ENCODE measurements at regions not wholly inside any gene's neighbourhood (a gene's known extent, or its start where the extent isn't known, plus 50 kb on each side); places are given as distances from the start of the nearest gene placed in this dataset.

DNA sequence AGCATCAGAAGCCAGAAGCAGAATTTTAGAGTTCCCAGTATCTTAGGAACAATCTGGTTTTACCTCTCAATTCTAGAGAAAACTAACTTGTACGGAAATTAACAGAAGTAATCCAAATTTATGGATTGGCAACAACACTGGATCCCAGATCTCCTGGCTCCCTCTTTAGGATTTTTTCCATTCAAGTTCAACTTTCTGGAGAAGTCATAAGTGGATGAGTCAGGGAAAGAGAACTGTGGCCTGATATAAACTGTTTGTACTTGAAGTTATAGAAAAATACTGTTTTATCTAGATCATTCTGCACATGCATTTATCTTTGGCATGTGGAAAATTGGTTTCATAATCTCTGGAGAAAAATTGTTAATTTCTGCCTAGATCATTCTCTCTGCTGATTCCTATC is 380.4 kb downstream of the PCDH7 start:
- Histone ChIP-seq H3K4me2 (ENCODE audit: insufficient read depth, insufficient read length, low read length) (no peak overlapping the region), H3K14ac (ENCODE audit: insufficient read depth, low read length) (no peak overlapping the region), H3K23me2 (ENCODE audit: insufficient read length, low read depth, low read length, poor library complexity, severe bottlenecking) (no peaks in the 10 kb centered on the region), H3K4me1 (ENCODE audit: insufficient read depth, low read length) (no peaks in the 10 kb centered on the region), H3K9ac (ENCODE audit: extremely low read depth, insufficient read length, low read length) (no peak overlapping the region), H3K27ac (ENCODE audit: insufficient read length, low read depth, low read length) (no peak overlapping the region), H3T11ph (ENCODE audit: low read length) (no peak overlapping the region), H2BK120ac (ENCODE audit: low read depth, low read length, poor library complexity, severe bottlenecking) (no peak overlapping the region), H3K18ac (ENCODE audit: insufficient read length, low read depth, low read length) (no peak overlapping the region), H4K20me1 (ENCODE audit: control insufficient read depth, insufficient read depth, insufficient read length) (no peaks in the 10 kb centered on the region), H3K27me3 (ENCODE audit: insufficient read depth, low read length) (no peaks in the 10 kb centered on the region), H2AK5ac (ENCODE audit: insufficient read length, low read length) (no peak overlapping the region), H2BK12ac (ENCODE audit: insufficient read length, low read depth, low read length) (no peak overlapping the region), H2BK15ac (ENCODE audit: low read depth, low read length) (no peak overlapping the region), H3K23ac (ENCODE audit: insufficient read length, low read depth, low read length) (no peak overlapping the region), H2AFZ (ENCODE audit: low read length) (no peak overlapping the region), H3K56ac (ENCODE audit: insufficient read length, low read depth, low read length) (no peak overlapping the region), H2BK20ac (ENCODE audit: low read depth, low read length, poor library complexity, severe bottlenecking) (no peak overlapping the region), H3K79me1 (ENCODE audit: insufficient read depth, low read depth, low read length, poor library complexity, severe bottlenecking) (no peaks in the 10 kb centered on the region), H2BK5ac (ENCODE audit: insufficient read length, low read length) (no peak overlapping the region), H4K91ac (ENCODE audit: insufficient read length, low read depth, low read length) (no peak overlapping the region), H3K4ac (ENCODE audit: low read depth, low read length) (no peak overlapping the region), H4K8ac (replicated peaks; ENCODE audit: insufficient read length, low read depth, low read length) (no peak overlapping the region), H3K9me3 (ENCODE audit: control insufficient read depth, low read depth, low read length) (no peaks in the 10 kb centered on the region), H3K79me2 (ENCODE audit: insufficient read depth, low read length) (no peaks in the 10 kb centered on the region), H4K5ac (ENCODE audit: insufficient read length, low read depth, low read length) (no peak overlapping the region)
- TF ChIP-seq, protein P1, sequence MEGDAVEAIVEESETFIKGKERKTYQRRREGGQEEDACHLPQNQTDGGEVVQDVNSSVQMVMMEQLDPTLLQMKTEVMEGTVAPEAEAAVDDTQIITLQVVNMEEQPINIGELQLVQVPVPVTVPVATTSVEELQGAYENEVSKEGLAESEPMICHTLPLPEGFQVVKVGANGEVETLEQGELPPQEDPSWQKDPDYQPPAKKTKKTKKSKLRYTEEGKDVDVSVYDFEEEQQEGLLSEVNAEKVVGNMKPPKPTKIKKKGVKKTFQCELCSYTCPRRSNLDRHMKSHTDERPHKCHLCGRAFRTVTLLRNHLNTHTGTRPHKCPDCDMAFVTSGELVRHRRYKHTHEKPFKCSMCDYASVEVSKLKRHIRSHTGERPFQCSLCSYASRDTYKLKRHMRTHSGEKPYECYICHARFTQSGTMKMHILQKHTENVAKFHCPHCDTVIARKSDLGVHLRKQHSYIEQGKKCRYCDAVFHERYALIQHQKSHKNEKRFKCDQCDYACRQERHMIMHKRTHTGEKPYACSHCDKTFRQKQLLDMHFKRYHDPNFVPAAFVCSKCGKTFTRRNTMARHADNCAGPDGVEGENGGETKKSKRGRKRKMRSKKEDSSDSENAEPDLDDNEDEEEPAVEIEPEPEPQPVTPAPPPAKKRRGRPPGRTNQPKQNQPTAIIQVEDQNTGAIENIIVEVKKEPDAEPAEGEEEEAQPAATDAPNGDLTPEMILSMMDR (conservative IDR thresholded peaks at IDR 0.05), result no peak
- H3K27ac Mint-ChIP-seq, result no peak overlapping the region
- H3K36me3 Mint-ChIP-seq (ENCODE audit: insufficient read depth in 1 of 3, low read depth in 3 of 3), result no peaks in the 10 kb centered on the region
- H3K4me3 Mint-ChIP-seq, result no peak overlapping the region
- DNase-seq, result no peak
- no peaks in the 10 kb centered on the region for H3K9me3 Mint-ChIP-seq
- no peaks in the 10 kb centered on the region for H3K4me1 Mint-ChIP-seq
- no CpG with 5 or more reads among the region's 1 CpG for WGBS (ENCODE audit: extremely low coverage, insufficient read length, low lambda C conversion rate)
- H3K27me3 Mint-ChIP-seq (ENCODE audit: low read depth), result no peaks in the 10 kb centered on the region

Data from H9 (cell line).